Activated CD4-positive, alpha-beta T cell treated with anti-CD3 and anti-CD28 coated beads for 24 hours (primary cell): ENCODE measurements at regions not wholly inside any gene's neighbourhood (a gene's known extent, or its start where the extent isn't known, plus 50 kb on each side); places are given as distances from the start of the nearest gene placed in this dataset.
A peak's percentile ranks its signal among the peaks of the same experiment; 100 is the strongest.

Experiments used
- DNase-seq, 2 donors: peaks; one replicate each; pipeline ENCODE4 v3.0.0-alpha.2; 2020; ENCODE audit warnings: low read depth in 2 of 2

- no peak for DNase-seq
Measured at GRCh38 chr6:2465336-2465735, 219.9 kb upstream of the GMDS start.

GRCh38 chr6:2464641-2465040 lies 219.2 kb upstream of the GMDS start:
- no peak for DNase-seq

- no peak for DNase-seq
Measured at GRCh38 chr6:2462831-2463230, 217.4 kb upstream of the GMDS start.

- DNase-seq, result no peak
Measured at GRCh38 chr6:2460216-2460745, 214.9 kb upstream of the GMDS start.

GRCh38 chr6:2454180-2454579 lies 208.8 kb upstream of the GMDS start:
- DNase-seq, result no peak

GRCh38 chr6:2450546-2450945 lies 205.1 kb upstream of the GMDS start:
- no peak for DNase-seq

- DNase-seq, result no peak
Measured at GRCh38 chr6:2449572-2449940, 204.2 kb upstream of the GMDS start.

- peak in 1 of 2 donors; percentile 4 for DNase-seq
Measured at GRCh38 chr6:2448826-2449571, 203.6 kb upstream of the GMDS start.

- no peak for DNase-seq
Measured at GRCh38 chr6:2447931-2448330, 202.5 kb upstream of the GMDS start.

GRCh38 chr6:2447318-2447920 lies 202.0 kb upstream of the GMDS start:
- DNase-seq, result no peak

- no peak for DNase-seq
Measured at GRCh38 chr6:2441601-2442475, 196.4 kb upstream of the GMDS start.

GRCh38 chr6:2440516-2440915 lies 195.1 kb upstream of the GMDS start:
- DNase-seq, result no peak

- DNase-seq, result no peak
Measured at GRCh38 chr6:2439632-2440031, 194.2 kb upstream of the GMDS start.

- DNase-seq, result no peak
Measured at GRCh38 chr6:2439082-2439481, 193.7 kb upstream of the GMDS start.

GRCh38 chr6:2436410-2437154 lies 191.2 kb upstream of the GMDS start:
- DNase-seq, result no peak

GRCh38 chr6:2435323-2435722 lies 189.9 kb upstream of the GMDS start:
- DNase-seq, result no peak

GRCh38 chr6:2434912-2435311 lies 189.5 kb upstream of the GMDS start:
- no peak for DNase-seq

GRCh38 chr6:2434116-2434515 lies 188.7 kb upstream of the GMDS start:
- no peak for DNase-seq

GRCh38 chr6:2433711-2434110 lies 188.3 kb upstream of the GMDS start:
- no peak for DNase-seq

- DNase-seq, result no peak
Measured at GRCh38 chr6:2433266-2433665, 187.9 kb upstream of the GMDS start.

- no peak for DNase-seq
Measured at GRCh38 chr6:2432292-2432691, 186.9 kb upstream of the GMDS start.

GRCh38 chr6:2430612-2431011 lies 185.2 kb upstream of the GMDS start:
- DNase-seq, result no peak
